Progenitor cell of endocrine pancreas (in vitro differentiated cells): ENCODE measurements at regions not wholly inside any gene's neighbourhood (a gene's known extent, or its start where the extent isn't known, plus 50 kb on each side); places are given as distances from the start of the nearest gene placed in this dataset.
A peak's percentile ranks its signal among the peaks of the same experiment; 100 is the strongest.
"Not testable (repeated sequence)": the region's sequence is repeated elsewhere in the genome, so short reads cannot be mapped to it uniquely, and the experiment has no call there.

Experiments
- DNase-seq: peaks from one replicate; pipeline ENCODE4 v3.0.0; 2021; ENCODE audit warnings: low spot score; ENCODE audit not compliant: unreplicated experiment
- H3K27ac Mint-ChIP-seq: 2 replicates; pipeline ENCODE4 v1.8.0; 2021; ENCODE audit warnings: mild to moderate bottlenecking, moderate library complexity, mixed read lengths
- H3K27me3 Mint-ChIP-seq: 2 replicates; pipeline ENCODE4 v1.8.0; 2021; ENCODE audit warnings: mixed read lengths
- H3K36me3 Mint-ChIP-seq: 2 replicates; pipeline ENCODE4 v1.8.0; 2022; ENCODE audit warnings: mixed read lengths; ENCODE audit not compliant: insufficient read depth
- H3K4me1 Mint-ChIP-seq: 2 replicates; pipeline ENCODE4 v1.8.0; 2021; ENCODE audit warnings: low read depth, mixed read lengths
- H3K4me3 Mint-ChIP-seq: 2 replicates; pipeline ENCODE4 v1.8.0; 2021; ENCODE audit warnings: low read depth, mild to moderate bottlenecking, moderate library complexity, mixed read lengths
- H3K9me3 Mint-ChIP-seq: 2 replicates; pipeline ENCODE4 v1.8.0; 2021; ENCODE audit warnings: low read depth, mixed read lengths
- TF ChIP-seq, protein P1 (sequence below): fragments of 200-600 bp; sonication (generic); IDR thresholded peaks from one replicate; pipeline ENCODE4 v1.5.0; 2021; ENCODE audit warnings: antibody characterized with exemption, mild to moderate bottlenecking; ENCODE audit not compliant: unreplicated experiment

DNA sequence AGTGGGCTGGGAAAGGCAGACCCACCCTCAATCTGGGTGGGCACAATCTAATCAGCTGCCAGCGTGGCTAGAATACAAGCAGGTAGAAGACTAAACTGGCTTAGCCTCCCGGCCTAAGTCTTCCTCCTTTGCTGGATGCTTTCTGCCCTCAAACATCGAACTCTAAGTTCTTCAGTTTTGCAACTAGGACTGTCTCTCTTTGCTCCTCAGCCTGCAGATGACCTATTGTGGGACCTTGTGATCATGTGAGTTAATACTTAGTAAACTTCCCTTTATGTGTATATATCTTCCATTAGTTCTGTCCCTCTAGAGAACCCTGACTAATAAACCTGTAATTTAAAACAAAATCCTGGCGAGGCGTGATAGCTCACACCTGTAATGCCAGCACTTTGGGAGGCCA, 51.8 kb upstream of the SLC39A8 start:
- not testable (repeated sequence) for H3K27ac Mint-ChIP-seq, DNase-seq, H3K9me3 Mint-ChIP-seq, H3K36me3 Mint-ChIP-seq, H3K4me1 Mint-ChIP-seq, H3K27me3 Mint-ChIP-seq, H3K4me3 Mint-ChIP-seq

DNA sequence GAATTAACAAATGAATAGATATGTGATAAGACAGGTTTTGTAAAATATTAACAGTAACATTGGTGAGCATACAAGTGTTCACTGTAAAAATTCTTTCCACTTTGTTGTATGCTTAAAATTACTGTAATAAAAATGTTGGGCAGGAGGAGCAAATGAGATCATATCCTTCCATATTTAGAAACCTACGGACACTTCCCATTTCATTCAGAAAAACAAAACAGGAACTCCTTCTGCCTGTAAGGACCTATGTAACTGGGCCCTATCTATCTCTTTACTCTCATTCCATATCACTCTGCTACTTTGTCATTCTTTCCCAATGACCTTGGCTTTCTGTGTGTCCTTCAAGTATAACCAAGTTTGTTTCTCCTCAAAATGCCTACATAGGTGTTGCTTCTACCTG, 53.7 kb upstream of the SLC39A8 start:
- Mint-ChIP-seq H3K27ac (no peak overlapping the region), H3K4me3 (no peak overlapping the region), H3K4me1 (peaks cover 1% of the 10 kb centered on the region), H3K36me3 (no peaks in the 10 kb centered on the region), H3K9me3 (peaks cover 3% of the 10 kb centered on the region), H3K27me3 (no peaks in the 10 kb centered on the region)
- DNase-seq = no peak
- TF ChIP-seq, protein P1, sequence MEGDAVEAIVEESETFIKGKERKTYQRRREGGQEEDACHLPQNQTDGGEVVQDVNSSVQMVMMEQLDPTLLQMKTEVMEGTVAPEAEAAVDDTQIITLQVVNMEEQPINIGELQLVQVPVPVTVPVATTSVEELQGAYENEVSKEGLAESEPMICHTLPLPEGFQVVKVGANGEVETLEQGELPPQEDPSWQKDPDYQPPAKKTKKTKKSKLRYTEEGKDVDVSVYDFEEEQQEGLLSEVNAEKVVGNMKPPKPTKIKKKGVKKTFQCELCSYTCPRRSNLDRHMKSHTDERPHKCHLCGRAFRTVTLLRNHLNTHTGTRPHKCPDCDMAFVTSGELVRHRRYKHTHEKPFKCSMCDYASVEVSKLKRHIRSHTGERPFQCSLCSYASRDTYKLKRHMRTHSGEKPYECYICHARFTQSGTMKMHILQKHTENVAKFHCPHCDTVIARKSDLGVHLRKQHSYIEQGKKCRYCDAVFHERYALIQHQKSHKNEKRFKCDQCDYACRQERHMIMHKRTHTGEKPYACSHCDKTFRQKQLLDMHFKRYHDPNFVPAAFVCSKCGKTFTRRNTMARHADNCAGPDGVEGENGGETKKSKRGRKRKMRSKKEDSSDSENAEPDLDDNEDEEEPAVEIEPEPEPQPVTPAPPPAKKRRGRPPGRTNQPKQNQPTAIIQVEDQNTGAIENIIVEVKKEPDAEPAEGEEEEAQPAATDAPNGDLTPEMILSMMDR = no peak

DNA sequence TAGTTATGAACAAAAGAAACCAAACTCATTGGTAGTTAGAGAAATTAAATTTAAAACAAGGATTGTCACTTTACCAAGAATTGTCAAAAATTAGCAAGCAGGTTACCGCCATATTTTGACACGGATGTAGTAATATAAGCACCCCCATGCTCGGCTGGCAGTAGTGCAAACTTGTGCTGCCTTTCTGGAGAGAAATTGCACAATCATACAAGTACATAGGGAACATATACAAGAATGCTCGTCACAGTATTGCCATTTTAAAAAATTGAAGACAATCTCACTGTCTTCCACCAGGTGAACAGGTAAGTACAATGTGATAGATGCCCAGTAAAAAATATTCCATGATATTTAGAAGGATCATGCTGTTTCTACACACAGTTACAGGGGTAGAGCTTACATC, 55.6 kb upstream of the SLC39A8 start:
- H3K36me3 Mint-ChIP-seq = no peaks in the 10 kb centered on the region
- H3K4me3 Mint-ChIP-seq = no peak overlapping the region
- H3K27ac Mint-ChIP-seq = no peak overlapping the region
- TF ChIP-seq, protein P1 = no peak
- H3K27me3 Mint-ChIP-seq = no peaks in the 10 kb centered on the region
- H3K4me1 Mint-ChIP-seq = peaks cover 1% of the 10 kb centered on the region
- DNase-seq = no peak
- H3K9me3 Mint-ChIP-seq = no peaks in the 10 kb centered on the region

DNA sequence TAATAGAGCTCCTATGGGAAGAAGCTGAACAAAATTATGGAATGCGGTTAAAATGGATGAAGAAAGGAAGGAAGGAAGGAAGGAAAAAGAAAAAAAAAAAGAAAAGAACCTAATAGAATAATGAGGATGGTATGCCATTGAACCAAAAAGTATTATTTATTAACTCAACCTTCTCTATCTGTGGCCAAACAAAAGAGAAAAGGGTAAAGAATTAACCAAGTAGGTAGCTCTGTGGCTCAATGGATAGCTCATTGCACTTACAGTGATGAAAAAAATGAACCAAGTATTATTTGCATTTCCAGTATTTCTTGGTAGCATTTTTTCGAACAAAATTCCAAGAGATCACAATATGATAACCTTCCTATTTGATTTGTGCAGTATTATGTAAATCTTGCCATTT, 56.9 kb upstream of the SLC39A8 start:
- no peak overlapping the region for H3K27ac Mint-ChIP-seq
- no peak overlapping the region for H3K4me3 Mint-ChIP-seq
- no peaks in the 10 kb centered on the region for H3K27me3 Mint-ChIP-seq
- H3K4me1 Mint-ChIP-seq = no peaks in the 10 kb centered on the region
- H3K9me3 Mint-ChIP-seq = no peaks in the 10 kb centered on the region
- TF ChIP-seq, protein P1 = no peak
- H3K36me3 Mint-ChIP-seq = no peaks in the 10 kb centered on the region
- no peak for DNase-seq

DNA sequence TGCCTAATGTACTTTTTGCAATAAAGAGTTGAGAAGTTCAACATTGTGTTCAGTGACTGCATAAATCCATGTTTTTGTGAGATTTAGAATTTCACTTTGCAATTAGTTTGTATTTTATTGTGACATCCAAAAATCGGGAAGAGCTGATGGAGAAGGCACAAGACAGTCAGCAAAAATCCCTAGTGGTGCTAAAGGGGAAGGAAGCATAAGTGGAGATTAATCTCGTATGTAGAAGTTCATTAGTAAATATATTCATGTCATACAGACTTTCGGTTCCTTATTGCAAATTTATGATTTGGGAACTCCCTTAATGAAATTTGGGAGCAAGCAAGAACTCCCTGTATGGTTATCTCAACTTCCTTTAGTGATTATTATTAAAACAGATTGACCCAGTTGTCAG, 57.8 kb upstream of the SLC39A8 start:
- Mint-ChIP-seq H3K4me1 (no peaks in the 10 kb centered on the region), H3K27ac (no peak overlapping the region), H3K27me3 (no peaks in the 10 kb centered on the region), H3K4me3 (no peak overlapping the region), H3K9me3 (no peaks in the 10 kb centered on the region), H3K36me3 (no peaks in the 10 kb centered on the region)
- DNase-seq = no peak
- TF ChIP-seq, protein P1 = no peak

DNA sequence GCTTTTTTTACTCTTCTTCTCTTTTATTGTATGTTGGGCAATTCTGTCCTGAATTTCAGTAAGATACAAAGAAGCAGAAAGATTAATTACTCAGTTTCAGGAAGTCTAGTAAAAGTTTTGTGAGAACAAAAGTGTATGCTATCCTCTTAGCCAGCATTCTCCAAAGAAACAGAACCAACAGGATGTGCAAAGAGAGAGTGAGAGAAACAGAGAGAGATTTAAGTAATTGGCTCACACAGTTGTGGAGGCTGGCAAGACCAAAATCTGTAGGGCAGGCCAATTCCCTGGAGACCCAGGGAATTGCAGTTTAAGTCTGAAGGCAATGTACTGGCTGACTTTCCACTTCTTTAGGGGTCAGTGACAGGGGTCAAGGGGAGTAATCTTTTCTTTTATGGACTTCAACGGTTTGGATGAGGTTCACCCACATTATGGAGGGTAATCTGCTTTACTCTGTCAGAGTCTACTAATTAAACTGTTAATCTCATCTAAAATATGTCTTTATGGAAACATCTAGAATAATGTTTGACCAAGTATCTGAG, 59.2 kb upstream of the SLC39A8 start:
- H3K4me3 Mint-ChIP-seq = no peak overlapping the region
- TF ChIP-seq, protein P1 = no peak
- no peak for DNase-seq
- H3K9me3 Mint-ChIP-seq = no peaks in the 10 kb centered on the region
- no peaks in the 10 kb centered on the region for H3K36me3 Mint-ChIP-seq
- H3K27me3 Mint-ChIP-seq = no peaks in the 10 kb centered on the region
- H3K4me1 Mint-ChIP-seq = no peaks in the 10 kb centered on the region
- H3K27ac Mint-ChIP-seq = peak overlapping the region; percentile 73
